HUDEP-2 (cell line): ENCODE measurements at regions not wholly inside any gene's neighbourhood (a gene's known extent, or its start where the extent isn't known, plus 50 kb on each side); places are given as distances from the start of the nearest gene placed in this dataset.

ENCODE experiments used
- DNase-seq, 76 experiments: peaks; one replicate each; lab custom pipeline; 2025; ENCODE audit not compliant: unreplicated experiment in 76 of 76; lab: John Stamatoyannopoulos, UW

DNA sequence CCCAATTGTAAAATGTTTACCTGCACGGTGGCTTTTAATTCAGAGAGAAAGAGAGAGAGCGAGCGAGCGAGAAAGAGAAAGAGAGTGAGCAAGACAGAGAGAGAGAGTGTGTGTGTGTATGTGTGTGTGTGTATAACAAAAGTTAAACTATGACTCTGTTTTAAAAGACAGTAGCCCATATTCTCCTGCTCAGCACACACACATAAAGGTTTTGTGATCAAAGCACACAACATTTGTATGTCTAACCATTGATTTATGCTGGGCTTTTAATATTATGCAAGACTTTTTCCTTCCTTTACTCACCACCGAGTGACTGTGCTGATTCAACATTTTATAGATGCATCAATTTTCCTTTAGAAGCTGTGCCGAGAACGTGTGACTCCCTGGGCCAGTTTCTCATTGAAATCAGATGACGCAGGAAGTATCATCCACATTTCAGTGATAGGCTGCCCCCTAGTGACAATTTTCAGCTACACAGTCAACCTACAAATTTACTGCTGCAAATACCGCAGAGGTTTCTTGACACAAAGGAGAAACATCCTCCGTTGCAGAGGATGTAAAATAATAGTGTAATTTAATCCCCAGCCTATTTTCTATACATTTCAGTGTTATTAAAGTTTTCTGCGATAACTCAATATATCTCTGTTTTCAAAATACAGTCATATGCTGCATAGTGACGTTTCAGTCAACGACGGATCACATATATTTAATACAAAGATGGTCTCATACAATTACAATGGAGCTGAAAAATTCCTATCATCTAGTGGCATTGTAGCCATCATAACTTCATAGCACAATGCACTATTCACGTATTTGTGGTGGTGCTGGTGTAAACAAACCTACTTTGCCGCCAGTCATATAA is 165.9 kb upstream of the TANK start:
- DNase-seq = peak in 51 of 76 experiments; percentile 0 to 73 (median 20)

DNA sequence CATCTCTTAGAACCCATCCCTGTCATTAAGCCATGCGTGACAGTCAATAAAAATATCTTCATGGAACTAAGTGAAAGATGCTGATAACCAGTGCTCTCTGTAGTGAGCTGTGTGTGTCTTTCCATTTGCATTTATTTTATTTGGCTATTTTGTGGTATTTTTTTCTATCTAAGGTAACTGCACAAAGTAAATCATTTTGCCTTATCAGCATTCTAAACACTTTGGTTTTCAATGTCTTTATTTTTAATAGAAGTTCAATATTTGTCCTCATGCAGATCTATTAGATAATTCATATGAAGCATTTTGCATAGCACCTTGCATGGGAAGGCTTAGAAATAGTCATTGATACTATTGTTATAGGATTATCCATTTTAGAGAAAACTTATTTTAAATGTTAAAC is 163.6 kb upstream of the TANK start:
- DNase-seq = no peak

DNA sequence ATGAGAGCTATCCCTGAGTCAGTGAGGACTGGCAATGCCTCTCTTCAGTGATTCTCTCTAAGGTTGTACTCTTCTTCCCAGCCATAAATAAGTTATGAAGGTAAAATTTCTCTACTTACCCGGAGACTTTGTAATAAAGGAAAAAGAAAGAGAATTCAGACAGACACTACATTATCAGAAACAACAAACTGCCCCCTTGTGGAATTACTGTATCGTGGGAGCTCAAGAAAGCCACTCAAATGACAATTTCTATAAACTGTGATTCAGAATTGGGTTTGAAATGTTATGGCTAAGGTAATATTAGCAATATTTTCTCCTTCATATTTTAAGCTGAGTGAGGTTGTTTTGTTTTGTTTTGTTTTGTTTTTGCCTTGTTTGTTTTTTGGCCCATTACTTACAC is 155.8 kb upstream of the TANK start:
- no peak for DNase-seq

DNA sequence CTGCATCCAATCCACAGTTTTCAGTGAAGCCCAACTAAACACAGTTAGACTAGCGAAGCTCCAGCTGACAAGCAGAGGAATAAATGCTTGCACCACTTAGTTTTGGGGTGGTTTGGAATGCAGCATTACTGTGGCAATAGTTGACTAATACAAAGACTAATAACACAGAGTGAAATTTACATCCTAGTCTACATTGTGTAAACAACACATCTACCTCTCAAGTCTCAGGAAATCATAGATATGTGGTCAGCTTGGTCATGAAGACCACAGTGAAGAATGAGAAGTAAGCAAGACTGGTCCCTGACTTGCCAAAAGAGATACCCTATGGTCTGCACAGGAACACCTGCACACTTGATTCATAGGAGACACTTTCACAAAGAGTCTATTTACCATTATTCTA is 155.1 kb upstream of the TANK start:
- no peak for DNase-seq

DNA sequence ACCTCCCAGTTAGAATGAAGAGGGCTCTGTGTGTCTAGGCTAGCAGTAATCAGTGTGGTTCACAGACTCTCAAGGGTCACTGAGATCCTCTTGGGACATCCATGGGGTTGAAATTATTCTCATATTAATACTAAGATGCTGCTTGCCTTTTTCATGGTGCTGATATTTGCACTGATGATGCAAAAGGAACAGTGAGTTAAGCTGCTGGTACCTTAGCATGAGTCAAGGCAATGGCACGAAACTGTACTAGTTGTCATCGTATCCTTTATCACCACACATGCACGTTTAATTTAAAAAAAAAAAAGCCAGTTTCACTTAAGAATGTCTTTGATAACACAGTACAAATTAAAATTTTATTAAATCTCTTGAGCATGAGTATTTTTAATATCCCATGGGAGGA is 151.9 kb upstream of the TANK start:
- no peak for DNase-seq

DNA sequence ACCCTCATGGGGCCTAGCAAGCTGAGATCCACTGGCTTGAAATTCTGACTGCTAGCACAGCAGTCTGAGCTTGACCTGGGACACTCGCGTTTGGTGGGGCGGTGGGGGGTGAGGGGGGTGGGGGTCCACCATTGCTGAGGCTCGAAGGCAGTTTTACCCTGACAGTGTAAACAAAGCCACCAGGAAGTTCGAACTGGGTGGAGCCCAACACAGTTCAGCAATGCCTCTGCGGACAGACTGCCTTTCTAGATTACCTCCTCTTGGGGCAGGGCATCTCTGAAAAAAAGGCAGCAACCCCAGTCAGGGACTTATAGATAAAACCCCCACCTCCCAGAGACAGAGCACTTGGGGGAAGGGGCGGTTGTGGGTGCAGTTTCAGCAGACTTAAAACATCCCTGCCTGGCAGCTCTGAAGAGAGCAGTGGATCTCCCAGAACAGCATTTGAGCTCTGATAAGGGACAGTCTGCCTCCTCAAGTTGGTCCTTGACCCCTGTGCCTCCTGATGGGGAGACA is 149.7 kb upstream of the TANK start:
- peak in 3 of 76 experiments; percentile 0 to 3 (median 3) for DNase-seq

DNA sequence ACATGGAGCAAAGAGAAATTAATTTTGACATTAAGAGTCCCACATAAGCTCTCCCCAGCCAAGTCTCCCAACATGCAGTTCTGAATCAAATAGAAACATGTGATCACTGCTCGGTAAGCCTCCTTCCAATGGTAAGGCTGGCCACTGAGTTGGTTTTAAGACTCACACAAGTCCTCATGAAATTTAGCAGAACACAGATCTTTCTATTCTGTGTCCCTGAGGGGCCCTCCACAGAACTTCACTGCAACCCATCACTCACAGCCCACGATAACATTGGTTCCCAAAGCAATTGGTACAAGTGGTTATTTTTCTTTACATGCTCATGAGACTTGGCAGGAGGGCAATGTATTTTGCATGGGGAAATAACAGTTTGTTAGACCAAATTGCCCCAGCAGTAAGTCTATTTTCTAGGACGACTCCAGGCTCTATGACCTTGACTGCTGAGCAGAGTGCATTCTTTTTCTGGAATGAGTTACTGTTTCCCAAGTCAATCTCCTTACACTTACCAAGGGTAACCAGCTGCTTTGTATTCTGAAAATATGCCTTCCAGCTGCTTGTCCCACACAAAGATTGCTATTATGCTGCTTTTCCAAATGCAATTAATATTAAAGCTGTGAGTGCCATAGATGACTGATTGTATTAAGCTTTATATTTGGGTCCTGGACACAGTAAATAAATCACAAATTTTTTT is 142.3 kb upstream of the TANK start:
- no peak for DNase-seq

DNA sequence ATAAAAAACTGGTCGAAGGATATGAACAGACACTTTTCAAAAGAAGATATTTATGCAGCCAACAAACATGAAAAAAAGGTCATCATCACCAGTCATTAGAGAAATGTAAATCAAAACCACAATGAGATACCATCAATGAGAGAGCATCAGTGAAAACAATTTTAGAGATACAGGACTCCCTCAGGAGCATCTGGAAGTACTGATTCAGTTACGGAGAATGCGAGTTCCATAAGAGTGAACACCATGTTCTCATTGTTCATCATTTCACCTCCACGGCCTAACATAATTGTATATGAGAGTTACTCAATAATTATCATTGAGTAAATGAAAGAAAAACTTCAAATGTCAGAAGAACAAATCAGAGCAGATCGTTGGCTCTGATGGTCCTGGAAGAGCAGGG is 140.9 kb upstream of the TANK start:
- no peak for DNase-seq

DNA sequence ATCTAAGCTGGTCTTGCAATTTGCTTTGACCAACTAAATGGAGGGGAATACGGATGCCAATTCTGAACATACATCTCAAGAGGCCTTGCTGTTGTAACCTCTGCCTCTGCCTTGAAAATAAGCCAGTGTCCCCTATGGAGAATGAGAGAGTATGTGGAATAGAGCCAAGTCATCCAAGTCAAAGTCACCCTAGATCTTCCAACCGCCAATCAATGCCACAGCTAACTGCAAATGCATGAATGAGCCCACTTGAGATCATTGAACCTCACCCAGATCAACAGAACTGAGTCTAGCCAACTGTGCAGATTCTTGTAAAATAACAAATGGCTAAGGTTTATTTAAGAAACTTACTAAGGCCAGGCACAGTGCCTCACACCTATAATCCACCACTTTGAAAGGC is 139.8 kb upstream of the TANK start:
- no peak for DNase-seq

DNA sequence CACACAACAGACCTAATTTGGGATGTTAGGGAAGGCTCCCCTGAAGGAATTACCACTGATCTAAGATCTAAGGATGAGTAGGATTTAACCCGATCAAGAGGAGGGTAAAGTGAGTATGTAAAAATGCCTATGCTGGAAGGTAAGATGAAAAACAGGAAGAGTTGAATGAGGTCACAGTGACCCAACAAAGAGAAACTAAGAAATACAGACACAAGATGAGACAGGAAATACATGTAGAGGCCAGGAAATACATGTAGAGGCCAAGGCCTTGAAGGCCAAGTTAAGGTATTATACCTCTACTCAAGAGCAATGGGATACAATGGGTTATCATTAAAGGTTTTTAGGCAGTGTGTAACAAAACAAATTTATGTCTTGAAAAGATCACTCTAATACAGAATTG is 131.6 kb upstream of the TANK start:
- DNase-seq = no peak

DNA sequence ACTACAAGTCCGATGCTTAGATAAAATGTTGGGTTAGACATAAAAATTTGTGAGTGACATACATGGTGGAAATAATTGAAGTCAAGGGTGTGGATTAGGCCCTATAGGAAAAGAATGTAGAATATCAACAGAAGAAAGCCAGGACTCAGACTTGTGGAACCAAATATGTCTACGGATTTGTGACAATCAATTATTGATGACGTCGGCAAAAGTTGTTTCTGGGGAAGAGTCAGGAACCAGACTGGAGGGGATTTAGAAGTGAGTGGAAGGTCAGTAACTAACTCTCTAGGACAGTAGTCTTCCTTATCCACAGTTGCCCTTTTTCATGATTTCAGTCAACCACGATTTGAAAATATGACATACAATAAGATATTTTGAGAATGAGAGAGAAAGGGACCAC is 130.9 kb upstream of the TANK start:
- DNase-seq = no peak

DNA sequence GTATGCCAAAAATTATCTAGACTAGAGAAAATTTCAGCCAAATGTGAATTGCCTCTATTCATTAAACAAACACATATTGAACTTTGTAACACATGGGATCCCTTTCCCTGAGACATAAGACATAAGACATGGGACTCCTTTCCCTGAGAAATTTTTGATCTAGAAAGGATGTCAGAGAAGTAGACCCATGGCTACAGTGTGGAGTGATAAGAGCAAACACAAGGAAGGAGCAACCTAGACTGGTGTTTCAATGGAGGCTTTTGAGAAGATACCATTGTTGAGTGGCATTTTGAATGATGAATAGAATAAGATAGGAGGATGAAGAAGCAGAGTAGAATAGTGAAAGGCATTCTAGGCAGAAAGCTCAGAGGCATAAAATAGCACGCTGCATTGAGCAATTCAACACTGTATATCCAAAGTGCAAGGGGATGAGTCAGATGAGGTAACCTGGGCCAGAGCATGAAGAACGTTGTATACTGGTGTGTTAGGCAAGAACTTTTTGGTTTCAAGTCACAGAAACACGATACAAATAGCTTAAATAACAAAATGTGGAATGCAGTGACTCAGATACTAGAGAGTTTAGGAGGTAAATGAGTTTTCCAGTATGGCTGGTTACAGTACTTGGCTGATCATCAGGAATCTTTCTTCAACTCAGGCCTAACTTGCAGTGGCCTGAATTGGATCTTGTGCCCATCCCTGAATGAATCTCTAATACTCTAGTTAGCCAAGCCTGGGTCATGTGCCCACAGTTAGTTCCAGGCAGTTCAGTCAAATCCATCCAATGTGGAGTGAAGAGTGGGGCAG is 129.8 kb upstream of the TANK start:
- DNase-seq = no peak

DNA sequence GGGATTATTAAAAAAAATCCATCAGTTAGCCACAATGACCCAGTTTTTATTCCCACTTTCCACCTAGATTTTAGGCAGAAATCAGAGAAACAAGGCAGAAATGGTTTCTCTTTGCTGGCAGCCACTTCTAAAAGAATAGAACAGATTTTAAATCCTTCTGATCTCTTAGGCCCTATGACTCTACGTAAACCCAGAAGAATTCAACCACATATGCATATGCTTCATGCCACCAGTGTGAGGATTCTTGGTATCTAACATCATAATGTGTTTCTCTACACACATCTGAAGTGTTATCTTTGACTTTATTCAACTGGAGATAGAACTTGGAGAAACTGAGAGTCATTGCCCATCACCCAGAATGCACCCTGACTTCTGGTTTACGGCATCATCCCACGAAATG is 128.7 kb upstream of the TANK start:
- DNase-seq = no peak

DNA sequence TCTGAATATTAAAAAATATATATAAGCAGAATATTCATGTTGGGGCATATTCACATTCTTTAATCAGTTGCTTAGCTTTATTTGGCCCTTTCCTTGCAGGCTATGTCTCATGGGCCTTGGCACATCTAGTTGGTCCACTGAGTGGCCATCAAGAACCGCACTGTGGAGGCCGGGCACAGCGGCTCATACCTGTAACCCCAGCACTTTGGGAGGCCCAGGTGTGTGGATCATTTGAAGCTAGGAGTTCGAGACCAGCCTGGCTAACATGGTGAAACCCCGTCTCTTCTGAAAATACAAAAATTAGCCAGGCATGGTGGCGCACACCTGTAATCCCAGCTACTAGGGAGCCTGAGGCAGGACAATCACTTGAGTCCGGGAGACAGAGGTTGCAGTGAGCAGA is 127.6 kb upstream of the TANK start:
- no peak for DNase-seq

DNA sequence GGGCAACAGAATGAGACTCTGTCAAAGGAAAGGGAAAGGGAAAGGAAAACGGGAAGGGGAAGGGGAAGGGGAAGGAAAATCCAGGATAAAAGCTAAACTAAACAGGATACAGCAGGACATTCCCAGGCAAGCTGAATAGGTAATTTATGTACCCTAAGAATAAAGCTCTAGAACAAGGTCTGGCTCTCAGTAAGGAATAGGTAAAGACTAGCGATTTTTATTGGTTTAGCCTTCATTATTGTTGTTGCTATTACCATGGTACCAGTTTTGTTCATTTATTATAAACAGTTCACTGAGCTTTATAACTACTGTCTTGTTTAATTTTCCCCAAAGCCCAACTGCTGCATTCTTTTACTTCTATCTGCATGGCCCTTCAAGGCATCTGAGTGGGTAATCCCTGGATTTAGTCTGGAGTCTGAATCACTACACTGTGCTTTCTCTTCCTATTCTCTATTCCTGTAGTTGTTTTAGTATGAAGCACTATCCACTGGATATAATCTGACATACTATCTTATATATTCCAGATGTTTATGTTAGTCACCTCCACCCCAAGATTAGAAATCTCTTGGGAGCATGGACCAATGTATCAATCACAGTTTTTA is 127.1 kb upstream of the TANK start:
- no peak for DNase-seq

DNA sequence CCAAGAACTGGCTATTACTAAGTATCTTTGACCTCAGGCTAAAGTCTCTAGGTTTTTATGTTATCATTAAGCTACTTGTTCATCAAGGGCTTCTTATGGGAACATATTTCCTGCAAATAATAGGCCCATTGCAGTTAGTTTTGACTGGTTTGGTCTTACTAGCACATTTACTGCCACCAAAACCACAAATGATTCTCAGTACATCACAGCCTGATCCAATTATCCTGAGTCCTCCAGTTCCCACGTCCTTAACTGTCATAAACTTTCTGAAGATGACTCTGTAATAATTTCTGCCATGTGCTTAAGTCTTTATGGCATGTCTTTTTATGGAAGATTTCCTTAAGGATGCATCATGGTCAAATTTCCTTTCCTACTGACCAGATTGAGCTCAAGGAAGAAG is 123.3 kb upstream of the TANK start:
- no peak for DNase-seq

DNA sequence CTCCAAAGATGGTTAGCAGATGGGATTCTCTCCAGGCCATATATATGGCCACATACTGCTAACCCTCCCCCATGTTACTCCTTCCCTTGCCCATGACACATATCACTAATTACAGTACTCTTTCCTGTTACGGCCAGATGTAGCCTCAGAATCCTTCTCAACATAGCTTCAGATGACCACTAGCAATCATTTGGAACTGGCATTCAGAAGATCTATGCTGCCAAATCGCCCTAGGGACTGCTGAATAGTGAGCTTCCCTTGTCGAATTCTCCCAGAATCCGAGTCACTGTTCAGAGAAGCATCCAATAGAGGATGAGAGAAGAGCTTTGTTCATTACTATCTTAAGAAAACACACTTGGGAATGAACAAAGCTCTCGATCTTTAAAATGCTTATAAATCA is 121.2 kb upstream of the TANK start:
- DNase-seq = no peak

DNA sequence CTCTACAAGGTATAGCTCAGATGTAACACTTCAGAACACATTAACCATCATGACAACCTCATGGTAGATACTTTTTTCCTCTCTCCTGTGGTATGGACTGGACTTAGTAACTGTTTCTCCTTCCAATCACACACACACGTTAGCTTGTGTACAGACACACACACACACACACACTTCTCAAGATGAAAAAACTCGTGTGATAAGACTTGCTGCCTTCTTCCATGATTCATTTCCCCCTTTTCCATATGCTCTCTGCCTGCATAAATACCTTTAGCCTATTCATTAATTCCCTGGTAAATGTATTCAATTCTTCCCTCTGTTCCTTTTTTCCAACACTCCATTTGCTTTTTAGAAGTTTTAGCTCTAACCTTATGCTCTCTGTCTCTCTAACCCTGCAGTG is 118.9 kb upstream of the TANK start:
- no peak for DNase-seq

DNA sequence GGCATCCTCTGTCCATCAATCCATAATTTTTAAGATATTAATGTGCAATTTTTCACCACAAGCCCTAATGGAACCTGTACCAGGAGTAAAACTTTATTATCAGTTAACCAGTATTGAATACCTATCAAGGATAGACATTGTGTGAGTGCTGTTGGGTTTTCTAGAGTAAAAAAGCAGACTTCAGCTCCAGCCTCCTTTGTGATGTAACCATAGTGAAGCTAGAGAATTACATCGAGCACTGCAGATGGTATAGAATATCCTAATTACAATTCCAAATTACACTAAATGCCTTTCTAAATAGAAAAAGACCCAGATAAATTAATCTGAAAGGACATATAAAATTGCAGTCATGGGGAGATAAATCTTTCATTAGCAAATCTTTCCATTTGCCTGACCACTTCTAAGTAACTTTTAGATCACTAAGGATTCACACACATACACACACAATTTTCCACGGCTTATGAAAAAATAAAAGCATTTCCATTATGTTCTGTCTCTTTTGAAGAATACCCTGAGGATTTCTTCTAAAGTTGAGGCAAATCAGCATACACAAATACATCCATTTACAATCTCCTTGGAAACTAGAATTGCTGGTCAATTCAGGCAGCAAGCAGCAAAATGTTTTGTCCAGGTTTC is 117.1 kb upstream of the TANK start:
- no peak for DNase-seq

DNA sequence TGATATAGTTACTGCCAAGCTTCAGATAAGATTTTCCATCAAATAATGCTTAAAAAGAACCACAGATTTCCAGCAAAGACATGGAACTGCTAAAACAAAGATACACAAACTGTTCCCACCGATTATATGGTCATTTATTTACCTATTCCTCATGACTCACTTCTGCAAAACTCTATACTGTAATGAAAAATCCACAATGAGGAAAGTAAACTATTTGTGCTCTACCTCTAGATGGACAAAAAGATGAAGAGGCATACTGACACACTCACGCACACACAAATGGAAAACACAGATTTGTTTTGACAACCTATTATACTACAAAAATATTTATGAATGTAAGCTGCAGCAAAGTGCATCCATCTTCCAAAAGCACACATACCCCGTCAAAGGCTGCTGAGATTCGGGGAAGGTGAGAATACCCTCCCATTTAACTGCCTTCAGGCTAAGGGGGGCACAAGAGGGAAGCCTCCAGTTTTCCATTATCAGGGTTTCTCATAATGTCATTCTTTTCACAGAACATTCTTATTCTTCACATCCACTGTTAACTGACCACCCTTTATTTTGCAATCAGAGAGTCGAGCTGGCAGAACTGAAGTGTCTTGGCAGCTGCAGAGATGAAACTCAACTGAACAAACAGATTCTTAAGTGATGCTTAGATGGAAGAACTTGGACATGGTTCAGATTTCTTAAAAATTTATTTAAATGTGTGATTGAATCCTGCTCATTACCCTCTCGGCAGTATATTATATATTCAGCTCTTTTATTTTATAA is 115.9 kb upstream of the TANK start:
- DNase-seq = no peak
